GM19468 (cell line): ENCODE measurements at regions not wholly inside any gene's neighbourhood (a gene's known extent, or its start where the extent isn't known, plus 50 kb on each side); places are given as distances from the start of the nearest gene placed in this dataset.
"Not testable (repeated sequence)": the region's sequence is repeated elsewhere in the genome, so short reads cannot be mapped to it uniquely, and the experiment has no call there.

Source experiments
- ATAC-seq: cut with Tn5 transposase; IDR thresholded peaks from one replicate; pipeline ENCODE4 v1.9.1; 2021; ENCODE audit warnings: mild to moderate bottlenecking, moderate library complexity, moderate number of reproducible peaks; ENCODE audit not compliant: unreplicated experiment; ENCODE audit errors: extremely low read depth

GRCh38 chr13:71021825-71022422, 845.1 kb downstream of the DACH1 start:
- ATAC-seq, result no peak

- ATAC-seq, result no peak
Observed at GRCh38 chr13:71018995-71019394, 848.0 kb downstream of the DACH1 start.

- no peak for ATAC-seq
Observed at GRCh38 chr13:71018544-71018943, 848.5 kb downstream of the DACH1 start.

GRCh38 chr13:71017607-71018006, 849.4 kb downstream of the DACH1 start:
- no peak for ATAC-seq

GRCh38 chr13:71015516-71015915, 851.5 kb downstream of the DACH1 start:
- ATAC-seq, result no peak

- ATAC-seq, result no peak
Observed at GRCh38 chr13:71015021-71015420, 852.0 kb downstream of the DACH1 start.

GRCh38 chr13:71005919-71006318, 861.1 kb downstream of the DACH1 start:
- no peak for ATAC-seq

GRCh38 chr13:70995338-70995737, 871.7 kb downstream of the DACH1 start:
- ATAC-seq, result no peak

GRCh38 chr13:70994191-70994590, 872.8 kb downstream of the DACH1 start:
- no peak for ATAC-seq

- ATAC-seq, result no peak
Observed at GRCh38 chr13:70987043-70987442, 878.8 kb upstream of the KLHL1 start.

- ATAC-seq, result no peak
Observed at GRCh38 chr13:70985371-70985770, 877.1 kb upstream of the KLHL1 start.

GRCh38 chr13:70981219-70981618, 873.0 kb upstream of the KLHL1 start:
- ATAC-seq, result not testable (repeated sequence)

GRCh38 chr13:70969321-70969720, 861.1 kb upstream of the KLHL1 start:
- no peak for ATAC-seq

- no peak for ATAC-seq
Observed at GRCh38 chr13:70967564-70967963, 859.3 kb upstream of the KLHL1 start.

- ATAC-seq, result no peak
Observed at GRCh38 chr13:70964874-70965273, 856.6 kb upstream of the KLHL1 start.

- no peak for ATAC-seq
Observed at GRCh38 chr13:70964124-70964523, 855.9 kb upstream of the KLHL1 start.

GRCh38 chr13:70960841-70961443, 852.7 kb upstream of the KLHL1 start:
- no peak for ATAC-seq

- no peak for ATAC-seq
Observed at GRCh38 chr13:70959035-70959775, 851.0 kb upstream of the KLHL1 start.

GRCh38 chr13:70955887-70956286, 847.6 kb upstream of the KLHL1 start:
- no peak for ATAC-seq

GRCh38 chr13:70950664-70951063, 842.4 kb upstream of the KLHL1 start:
- ATAC-seq, result no peak

- ATAC-seq, result no peak
Observed at GRCh38 chr13:70945506-70945905, 837.3 kb upstream of the KLHL1 start.

GRCh38 chr13:70941454-70941853, 833.2 kb upstream of the KLHL1 start:
- no peak for ATAC-seq
